Glomerular visceral epithelial cell (primary cell): ENCODE measurements at regions not wholly inside any gene's neighbourhood (a gene's known extent, or its start where the extent isn't known, plus 50 kb on each side); places are given as distances from the start of the nearest gene placed in this dataset.
"Not testable (repeated sequence)": the region's sequence is repeated elsewhere in the genome, so short reads cannot be mapped to it uniquely, and the experiment has no call there.

Experiments
- DNase-seq: peaks from one replicate; pipeline ENCODE4 v3.0.0-alpha.2; 2016; ENCODE audit errors: extremely low spot score

- DNase-seq, result peak; percentile 67
These were observed 476.9 kb downstream of the NR2F2 start for GRCh38 chr15:96807361-96807760.

- DNase-seq, result no peak
These were observed 487.4 kb downstream of the NR2F2 start for GRCh38 chr15:96817900-96818299.

- DNase-seq, result no peak
These were observed 488.4 kb downstream of the NR2F2 start for GRCh38 chr15:96818861-96819260.

- no peak for DNase-seq
These were observed 497.5 kb downstream of the NR2F2 start for GRCh38 chr15:96827981-96828380.

- DNase-seq, result no peak
These were observed 506.9 kb downstream of the NR2F2 start for GRCh38 chr15:96837241-96837970.

GRCh38 chr15:96838081-96838480, 507.6 kb downstream of the NR2F2 start:
- DNase-seq, result peak; percentile 12

- DNase-seq, result no peak
These were observed 518.9 kb downstream of the NR2F2 start for GRCh38 chr15:96849271-96849900.

GRCh38 chr15:96851613-96852012, 521.1 kb downstream of the NR2F2 start:
- DNase-seq, result peak; percentile 80

GRCh38 chr15:96858694-96859093, 528.2 kb downstream of the NR2F2 start:
- no peak for DNase-seq

- no peak for DNase-seq
These were observed 530.2 kb downstream of the NR2F2 start for GRCh38 chr15:96860741-96861140.

GRCh38 chr15:96867992-96868391, 537.5 kb downstream of the NR2F2 start:
- DNase-seq, result no peak

GRCh38 chr15:96869122-96869521, 538.6 kb downstream of the NR2F2 start:
- peak; percentile 6 for DNase-seq

GRCh38 chr15:96869790-96870189, 539.3 kb downstream of the NR2F2 start:
- DNase-seq, result no peak

- no peak for DNase-seq
These were observed 540.1 kb downstream of the NR2F2 start for GRCh38 chr15:96870580-96870979.

- DNase-seq, result not testable (repeated sequence)
These were observed 546.9 kb downstream of the NR2F2 start for GRCh38 chr15:96877442-96877841.

GRCh38 chr15:96878129-96878528, 547.6 kb downstream of the NR2F2 start:
- DNase-seq, result no peak

GRCh38 chr15:96882121-96882772, 551.7 kb downstream of the NR2F2 start:
- DNase-seq, result no peak

GRCh38 chr15:96887730-96888129, 557.2 kb downstream of the NR2F2 start:
- peak; percentile 48 for DNase-seq

GRCh38 chr15:96888764-96889163, 558.3 kb downstream of the NR2F2 start:
- DNase-seq, result no peak

GRCh38 chr15:96889734-96890480, 559.4 kb downstream of the NR2F2 start:
- DNase-seq, result peak; percentile 4

GRCh38 chr15:96891046-96891445, 560.5 kb downstream of the NR2F2 start:
- no peak for DNase-seq
